HUES48 (cell line): ENCODE measurements at regions not wholly inside any gene's neighbourhood (a gene's known extent, or its start where the extent isn't known, plus 50 kb on each side); places are given as distances from the start of the nearest gene placed in this dataset.

Source experiments
- H3K27ac ChIP-seq: one replicate; pipeline ENCODE4 v1.7.0; 2013; ENCODE audit warnings: low read depth, low read length, inconsistent platforms
- H3K27me3 ChIP-seq: 2 replicates; pipeline ENCODE4 v1.6.1; 2013; ENCODE audit warnings: mild to moderate bottlenecking, low read length; ENCODE audit not compliant: control insufficient read depth, insufficient read depth
- H3K36me3 ChIP-seq: 2 replicates; pipeline ENCODE4 v1.6.1; 2013; ENCODE audit warnings: low read length; ENCODE audit not compliant: control insufficient read depth, insufficient read depth
- H3K4me1 ChIP-seq: 2 replicates; pipeline ENCODE4 v1.6.1; 2013; ENCODE audit warnings: mild to moderate bottlenecking, low read length; ENCODE audit not compliant: control insufficient read depth, insufficient read depth
- H3K4me3 ChIP-seq: 2 replicates; pipeline ENCODE4 v1.5.1; 2013; ENCODE audit warnings: mild to moderate bottlenecking, low read depth, low read length
- H3K9ac ChIP-seq: 2 replicates; pipeline ENCODE4 v1.6.1; 2013; ENCODE audit warnings: mild to moderate bottlenecking, low read depth, low read length, moderate library complexity
- H3K9me3 ChIP-seq: 2 replicates; pipeline ENCODE4 v1.6.1; 2013; ENCODE audit warnings: low read length; ENCODE audit not compliant: control insufficient read depth, insufficient read depth

DNA sequence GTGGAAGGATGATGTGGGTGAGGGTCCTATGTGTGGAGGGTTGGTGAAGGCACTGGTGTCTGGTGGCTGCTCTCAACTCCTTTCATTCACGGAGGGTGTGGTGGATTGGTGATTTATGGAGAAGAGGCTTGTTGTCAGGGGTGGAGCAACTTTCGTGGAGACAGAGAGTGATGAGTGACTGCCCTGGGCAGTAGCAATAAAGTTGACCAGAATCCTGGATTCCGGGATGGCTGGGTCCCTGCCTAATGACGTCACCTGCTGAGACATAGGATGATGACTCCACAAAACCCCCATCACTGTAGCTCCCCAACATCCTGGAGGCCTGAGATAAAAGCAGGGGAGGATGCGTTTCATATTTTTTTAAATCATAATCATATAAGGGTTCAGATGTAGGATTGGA lies 193.0 kb downstream of the ACKR3 start:
- Histone ChIP-seq H3K27ac (no peak overlapping the region), H3K36me3 (no peaks in the 10 kb centered on the region), H3K4me3 (no peak overlapping the region), H3K9me3 (peaks cover 3% of the 10 kb centered on the region; the same call in 1 of the 2 replicates), H3K27me3 (no peaks in the 10 kb centered on the region), H3K4me1 (no peaks in the 10 kb centered on the region), H3K9ac (no peak overlapping the region)

DNA sequence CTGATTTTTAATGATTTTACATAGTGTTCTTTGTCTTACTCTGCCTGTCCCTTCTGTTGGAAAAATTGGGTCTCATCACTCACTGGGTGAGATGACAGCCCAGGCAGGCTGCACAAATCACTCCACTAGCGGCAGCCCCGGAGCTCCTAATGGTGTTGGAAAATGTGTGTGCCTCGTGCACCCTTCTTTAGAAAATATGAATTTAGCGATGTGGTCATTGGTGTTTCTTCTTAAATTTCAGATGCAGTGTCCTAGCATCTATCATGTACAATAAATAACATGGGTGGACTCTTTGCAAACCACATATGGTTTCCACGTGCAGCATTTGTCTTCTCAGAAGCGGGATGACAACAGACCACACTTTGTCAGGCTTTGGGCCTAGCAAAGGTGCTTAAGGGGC lies 194.2 kb downstream of the ACKR3 start:
- H3K9me3 ChIP-seq: peaks cover 3% of the 10 kb centered on the region; the same call in 1 of the 2 replicates
- H3K4me3 ChIP-seq: no peak overlapping the region
- no peaks in the 10 kb centered on the region for H3K27me3 ChIP-seq
- H3K9ac ChIP-seq: no peak overlapping the region
- no peak overlapping the region for H3K27ac ChIP-seq
- no peaks in the 10 kb centered on the region for H3K4me1 ChIP-seq
- no peaks in the 10 kb centered on the region for H3K36me3 ChIP-seq

DNA sequence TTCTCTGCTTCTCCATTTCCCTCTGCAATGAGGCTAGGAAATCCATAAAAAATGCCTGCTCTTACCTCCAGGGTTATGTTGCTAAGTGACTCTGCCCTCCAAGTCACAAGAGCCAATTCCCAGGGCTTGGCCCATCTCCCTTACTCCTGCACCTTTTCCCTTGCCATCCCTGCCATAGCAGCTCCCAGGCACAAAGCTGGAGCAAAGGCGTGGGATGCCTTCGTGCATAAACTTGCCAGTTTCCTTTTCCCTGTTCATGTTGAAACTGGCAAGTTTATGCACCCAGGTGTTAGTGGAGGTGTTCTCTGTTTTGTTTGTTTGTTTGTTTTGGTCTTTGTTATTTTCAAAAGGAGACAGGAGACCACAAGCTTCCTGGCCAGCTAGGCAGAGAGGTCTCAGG lies 195.1 kb downstream of the ACKR3 start:
- H3K4me1 ChIP-seq: no peaks in the 10 kb centered on the region
- H3K9me3 ChIP-seq: peaks cover 3% of the 10 kb centered on the region; the same call in 1 of the 2 replicates
- no peaks in the 10 kb centered on the region for H3K36me3 ChIP-seq
- no peak overlapping the region for H3K4me3 ChIP-seq
- no peak overlapping the region for H3K9ac ChIP-seq
- H3K27me3 ChIP-seq: no peaks in the 10 kb centered on the region
- H3K27ac ChIP-seq: no peak overlapping the region

DNA sequence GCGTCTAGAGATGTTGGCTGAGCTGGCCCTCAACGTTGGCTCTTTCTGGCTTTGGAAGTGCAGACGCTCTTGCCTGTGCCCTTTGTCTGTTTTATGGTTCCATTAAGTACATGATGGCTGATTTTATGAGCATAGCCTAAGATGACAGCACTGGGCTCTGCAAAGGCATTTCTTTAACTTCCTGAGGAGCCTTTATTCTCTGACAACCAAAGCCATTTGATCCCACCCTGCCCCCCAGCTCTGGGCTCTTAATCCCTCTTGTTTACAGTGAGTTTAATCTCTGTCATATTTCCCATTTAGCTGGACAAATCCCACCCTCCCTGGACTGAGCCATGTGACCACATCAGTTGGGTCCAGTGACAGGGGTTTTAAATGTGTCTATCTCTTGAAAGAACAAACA lies 195.9 kb downstream of the ACKR3 start:
- H3K4me1 ChIP-seq: no peaks in the 10 kb centered on the region
- H3K27ac ChIP-seq: no peak overlapping the region
- H3K27me3 ChIP-seq: no peaks in the 10 kb centered on the region
- no peaks in the 10 kb centered on the region for H3K36me3 ChIP-seq
- H3K9me3 ChIP-seq: peaks cover 3% of the 10 kb centered on the region; the same call in 1 of the 2 replicates
- no peak overlapping the region for H3K4me3 ChIP-seq
- H3K9ac ChIP-seq: no peak overlapping the region

DNA sequence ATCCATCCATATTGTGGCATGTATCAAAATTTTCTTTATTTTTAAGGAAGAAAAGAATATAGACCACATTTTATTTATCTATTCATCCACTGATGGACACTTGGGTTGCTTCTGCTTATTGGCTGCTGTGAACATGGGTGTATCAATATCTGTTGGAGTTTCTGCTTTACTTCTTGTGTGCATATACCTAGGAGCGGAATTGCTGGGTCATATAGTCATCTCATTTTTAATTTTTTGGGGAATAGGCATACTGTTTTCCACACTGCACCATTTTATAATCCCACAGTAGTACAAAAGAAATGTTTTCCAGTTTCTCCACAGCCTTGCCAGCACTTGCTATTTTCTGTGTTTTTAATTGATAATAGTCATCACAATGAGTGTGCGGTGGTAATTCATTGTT lies 197.2 kb downstream of the ACKR3 start:
- Histone ChIP-seq H3K36me3 (no peaks in the 10 kb centered on the region), H3K9ac (no peak overlapping the region), H3K9me3 (peaks cover 3% of the 10 kb centered on the region; the same call in 1 of the 2 replicates), H3K4me1 (no peaks in the 10 kb centered on the region), H3K27ac (no peak overlapping the region), H3K4me3 (no peak overlapping the region), H3K27me3 (no peaks in the 10 kb centered on the region)

DNA sequence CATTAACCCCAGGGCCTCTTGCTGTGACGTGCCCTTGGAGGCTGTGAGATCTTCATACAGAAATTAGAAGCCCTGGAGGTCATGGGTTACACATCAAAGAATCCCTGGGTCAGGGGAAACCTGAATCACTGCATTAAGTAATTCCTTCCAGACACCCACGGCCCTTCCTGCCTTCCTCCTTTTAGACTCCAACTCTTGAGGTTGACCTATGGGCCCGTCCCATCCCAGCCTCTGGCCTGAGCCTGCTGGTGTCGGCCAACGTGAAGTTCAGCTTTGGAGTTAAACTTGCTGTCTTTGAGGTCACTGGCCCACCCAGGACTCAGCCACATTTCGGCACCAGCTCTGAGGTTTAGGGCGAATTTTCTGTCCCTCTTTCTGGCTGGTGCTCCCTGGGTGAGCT lies 198.3 kb downstream of the ACKR3 start:
- Histone ChIP-seq H3K4me1 (no peaks in the 10 kb centered on the region), H3K9me3 (peaks cover 3% of the 10 kb centered on the region; the same call in 1 of the 2 replicates), H3K27ac (no peak overlapping the region), H3K9ac (no peak overlapping the region), H3K4me3 (no peak overlapping the region), H3K36me3 (no peaks in the 10 kb centered on the region), H3K27me3 (no peaks in the 10 kb centered on the region)

DNA sequence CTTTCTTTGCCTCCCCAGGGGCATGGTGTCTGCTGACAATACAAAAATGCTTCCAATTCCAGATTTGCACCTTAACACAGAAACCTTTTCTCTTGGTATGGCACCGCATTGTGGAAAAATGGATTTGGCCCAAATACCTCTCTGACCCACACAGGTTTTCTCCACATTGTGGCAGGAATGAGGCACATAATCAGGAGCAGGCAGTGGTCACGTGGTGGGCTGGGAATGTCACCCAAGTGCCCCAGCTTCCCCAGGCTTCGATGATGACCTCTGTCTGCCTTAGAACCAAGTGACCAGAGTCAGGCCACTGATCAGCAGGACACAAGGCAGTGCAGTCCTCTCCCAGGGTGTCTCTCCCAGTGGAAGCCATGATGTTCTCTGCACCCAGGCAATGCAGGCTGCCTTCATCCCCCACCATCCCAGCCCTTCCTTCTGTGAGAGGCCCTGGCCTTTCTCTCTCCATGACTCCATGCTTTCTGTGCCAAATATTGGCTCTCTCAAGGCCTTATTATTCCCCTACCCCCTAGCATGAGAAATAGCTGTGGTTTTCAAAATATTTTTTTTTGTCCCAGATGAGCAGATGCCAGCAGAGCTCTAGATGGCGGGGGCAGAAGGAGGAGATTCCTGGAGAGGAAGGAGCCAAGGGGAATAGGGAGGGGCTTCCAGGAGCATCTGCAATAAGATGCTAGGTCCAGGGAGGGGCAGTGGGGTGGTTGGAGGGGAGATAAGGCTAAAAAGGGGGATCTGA lies 198.9 kb downstream of the ACKR3 start:
- Histone ChIP-seq H3K27ac (no peak overlapping the region), H3K36me3 (no peaks in the 10 kb centered on the region), H3K9ac (no peak overlapping the region), H3K27me3 (no peaks in the 10 kb centered on the region), H3K9me3 (peaks cover 3% of the 10 kb centered on the region; the same call in 1 of the 2 replicates), H3K4me3 (no peak overlapping the region), H3K4me1 (no peaks in the 10 kb centered on the region)

DNA sequence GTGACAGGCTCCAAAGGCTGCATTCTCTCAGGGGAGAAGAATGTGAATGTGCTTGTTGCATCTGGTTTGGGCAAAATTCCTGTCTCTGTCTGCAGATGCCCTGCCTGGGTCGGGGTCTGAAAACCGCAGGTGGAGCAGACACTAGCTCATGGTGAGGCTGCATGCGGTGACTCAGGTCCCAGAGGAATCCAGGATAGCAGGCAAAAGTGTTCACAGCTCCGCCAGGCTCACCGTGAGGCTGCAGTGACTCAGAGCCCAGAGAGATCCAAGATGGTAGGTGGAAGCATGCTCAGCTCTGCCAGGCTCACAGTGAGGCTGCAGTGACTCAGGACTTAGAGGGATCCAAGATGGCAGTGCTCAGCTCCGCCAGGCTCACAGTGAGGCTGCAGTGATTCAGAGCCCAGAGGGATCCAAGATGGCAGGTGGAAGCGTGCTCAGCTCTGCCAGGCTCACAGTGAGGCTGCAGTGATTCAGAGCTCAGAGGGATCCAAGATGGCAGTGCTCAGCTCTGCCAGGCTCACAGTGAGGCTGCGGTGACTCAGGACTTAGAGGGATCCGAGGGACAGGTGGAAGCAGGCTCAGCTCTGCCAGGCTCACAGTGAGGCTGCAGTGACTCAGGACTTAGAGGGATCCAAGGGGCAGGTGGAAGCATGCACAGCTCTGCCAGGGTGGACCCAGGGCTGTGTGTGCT lies 200.5 kb downstream of the ACKR3 start:
- Histone ChIP-seq H3K9me3 (peaks cover 3% of the 10 kb centered on the region; the same call in 1 of the 2 replicates), H3K4me3 (no peak overlapping the region), H3K27ac (no peak overlapping the region), H3K4me1 (no peaks in the 10 kb centered on the region), H3K27me3 (no peaks in the 10 kb centered on the region), H3K9ac (no peak overlapping the region), H3K36me3 (no peaks in the 10 kb centered on the region)

DNA sequence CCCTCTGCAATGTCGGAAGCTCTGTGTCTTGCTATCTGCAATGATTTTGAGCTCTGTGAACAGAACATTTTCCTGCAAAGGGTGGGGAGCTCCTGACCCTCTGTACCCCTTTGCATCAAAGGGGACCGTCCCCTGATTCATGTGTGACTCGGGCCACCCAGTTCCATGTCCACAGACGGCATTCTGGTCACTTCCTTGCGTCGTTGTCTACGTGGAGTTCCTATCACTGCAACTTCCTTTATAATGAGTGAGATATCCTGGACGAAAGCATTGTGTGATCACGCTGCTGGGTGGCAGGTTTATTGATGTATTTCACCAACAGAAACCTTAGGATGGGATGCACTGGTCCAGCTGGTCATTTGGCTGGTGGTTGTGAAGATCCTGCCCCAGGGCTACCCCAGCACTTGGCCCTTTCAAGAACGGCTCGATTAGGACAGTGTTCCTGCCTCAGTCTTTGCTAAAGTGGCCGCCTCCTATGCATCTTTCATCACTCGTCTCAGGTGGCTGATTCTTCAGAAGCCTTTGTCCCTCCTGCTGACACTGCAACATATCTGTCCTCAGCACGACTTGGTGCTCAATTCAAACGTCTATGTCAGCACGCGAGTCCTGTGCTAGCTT lies 202.7 kb downstream of the ACKR3 start:
- no peaks in the 10 kb centered on the region for H3K4me1 ChIP-seq
- H3K9me3 ChIP-seq: no peaks in the 10 kb centered on the region
- H3K27me3 ChIP-seq: no peaks in the 10 kb centered on the region
- H3K9ac ChIP-seq: no peak overlapping the region
- H3K36me3 ChIP-seq: no peaks in the 10 kb centered on the region
- no peak overlapping the region for H3K27ac ChIP-seq
- no peak overlapping the region for H3K4me3 ChIP-seq

DNA sequence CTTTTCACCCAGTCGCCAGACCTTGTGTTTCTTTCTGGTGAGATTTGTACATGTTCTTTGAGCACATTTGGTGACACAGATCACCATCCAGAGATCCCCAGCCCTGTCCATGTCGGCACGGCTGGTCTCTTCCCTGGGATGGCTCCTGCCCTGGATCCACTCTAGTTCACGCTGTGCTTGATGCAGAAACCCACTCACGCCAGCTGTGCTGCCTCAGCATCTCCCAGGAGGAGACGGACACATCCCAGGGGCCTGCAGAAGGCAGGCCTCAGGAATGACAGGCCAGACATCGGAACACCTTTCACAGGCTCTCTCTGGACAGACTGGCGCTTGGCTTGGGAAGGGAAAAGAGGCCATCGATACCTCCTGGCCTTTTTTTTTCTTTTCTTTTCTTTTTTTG lies 203.6 kb downstream of the ACKR3 start:
- no peak overlapping the region for H3K4me3 ChIP-seq
- no peaks in the 10 kb centered on the region for H3K27me3 ChIP-seq
- no peak overlapping the region for H3K27ac ChIP-seq
- no peaks in the 10 kb centered on the region for H3K4me1 ChIP-seq
- no peak overlapping the region for H3K9ac ChIP-seq
- no peaks in the 10 kb centered on the region for H3K36me3 ChIP-seq
- H3K9me3 ChIP-seq: no peaks in the 10 kb centered on the region

DNA sequence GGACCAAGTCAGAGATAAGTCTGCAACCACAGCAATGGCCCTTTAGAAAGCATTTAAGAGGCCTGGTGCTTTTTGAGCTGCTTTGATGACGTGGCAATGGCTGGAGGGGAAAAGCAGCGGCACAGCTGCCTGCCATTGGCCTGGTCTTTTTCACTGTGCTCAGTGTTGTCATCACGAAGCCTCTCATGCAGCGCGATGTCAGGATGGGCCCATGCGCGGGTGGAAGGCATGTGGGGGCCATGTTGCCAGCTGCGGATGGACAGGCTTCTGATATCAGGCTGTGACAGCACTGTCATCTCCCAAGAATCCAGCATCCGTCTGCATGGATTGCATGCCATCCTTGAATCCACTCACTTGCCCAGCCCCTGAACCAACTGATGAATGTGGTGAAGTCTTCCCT lies 204.5 kb downstream of the ACKR3 start:
- H3K27ac ChIP-seq: no peak overlapping the region
- no peak overlapping the region for H3K9ac ChIP-seq
- H3K27me3 ChIP-seq: no peaks in the 10 kb centered on the region
- H3K9me3 ChIP-seq: no peaks in the 10 kb centered on the region
- no peaks in the 10 kb centered on the region for H3K4me1 ChIP-seq
- no peaks in the 10 kb centered on the region for H3K36me3 ChIP-seq
- no peak overlapping the region for H3K4me3 ChIP-seq
